ENCODE measurements at regions not wholly inside any gene's neighbourhood (a gene's known extent, or its start where the extent isn't known, plus 50 kb on each side); places are given as distances from the start of the nearest gene placed in this dataset.

DNA sequence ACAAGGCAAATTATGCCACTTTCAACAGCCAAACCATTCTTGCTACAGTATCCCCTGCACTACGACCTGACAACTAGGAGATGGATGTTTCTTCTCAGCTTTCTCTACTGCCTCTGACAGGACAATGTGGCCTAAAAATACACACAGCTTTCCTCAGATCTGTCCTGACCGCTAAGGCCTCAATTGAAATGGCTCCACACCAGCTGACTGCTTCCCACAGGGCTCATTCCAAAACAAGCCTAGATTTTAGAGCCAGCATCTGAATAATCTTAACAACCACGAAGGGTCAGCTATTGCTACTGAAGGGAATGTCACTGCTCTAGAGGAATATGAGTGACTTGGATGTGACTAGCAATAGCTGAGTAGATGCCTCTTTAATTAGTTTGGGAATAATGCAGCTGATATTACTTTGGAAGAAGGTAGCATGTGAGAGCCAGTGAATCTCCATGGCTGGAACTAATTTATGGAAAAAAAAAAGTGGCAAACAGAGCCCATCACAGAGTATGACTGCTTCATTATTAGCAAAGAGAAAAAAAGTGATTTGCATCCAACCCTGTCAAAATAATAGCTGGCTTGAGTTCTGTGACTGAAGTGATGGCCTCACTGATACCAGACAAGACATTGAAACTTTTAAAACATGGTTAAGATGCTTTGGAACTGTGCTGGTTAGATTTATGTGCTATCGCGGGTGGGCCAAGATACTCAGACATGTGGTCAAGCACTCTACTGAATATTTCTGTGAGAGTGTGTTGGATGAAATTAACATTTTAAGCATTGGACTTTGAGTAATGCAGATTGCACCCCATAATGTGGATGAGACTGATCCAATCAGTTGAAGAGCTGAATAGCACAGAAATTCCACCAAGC is 450.2 kb downstream of the NR2F1-AS1 start:
- TF ChIP-seq, protein P1, sequence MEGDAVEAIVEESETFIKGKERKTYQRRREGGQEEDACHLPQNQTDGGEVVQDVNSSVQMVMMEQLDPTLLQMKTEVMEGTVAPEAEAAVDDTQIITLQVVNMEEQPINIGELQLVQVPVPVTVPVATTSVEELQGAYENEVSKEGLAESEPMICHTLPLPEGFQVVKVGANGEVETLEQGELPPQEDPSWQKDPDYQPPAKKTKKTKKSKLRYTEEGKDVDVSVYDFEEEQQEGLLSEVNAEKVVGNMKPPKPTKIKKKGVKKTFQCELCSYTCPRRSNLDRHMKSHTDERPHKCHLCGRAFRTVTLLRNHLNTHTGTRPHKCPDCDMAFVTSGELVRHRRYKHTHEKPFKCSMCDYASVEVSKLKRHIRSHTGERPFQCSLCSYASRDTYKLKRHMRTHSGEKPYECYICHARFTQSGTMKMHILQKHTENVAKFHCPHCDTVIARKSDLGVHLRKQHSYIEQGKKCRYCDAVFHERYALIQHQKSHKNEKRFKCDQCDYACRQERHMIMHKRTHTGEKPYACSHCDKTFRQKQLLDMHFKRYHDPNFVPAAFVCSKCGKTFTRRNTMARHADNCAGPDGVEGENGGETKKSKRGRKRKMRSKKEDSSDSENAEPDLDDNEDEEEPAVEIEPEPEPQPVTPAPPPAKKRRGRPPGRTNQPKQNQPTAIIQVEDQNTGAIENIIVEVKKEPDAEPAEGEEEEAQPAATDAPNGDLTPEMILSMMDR (conservative IDR thresholded peaks at IDR 0.05) = no peak
- TF ChIP-seq ZFX (IDR thresholded peaks at IDR 0.05) = no peak
